ENCODE measurements at regions not wholly inside any gene's neighbourhood (a gene's known extent, or its start where the extent isn't known, plus 50 kb on each side); places are given as distances from the start of the nearest gene placed in this dataset.

GRCh38 chr7:45343746-45344145 lies 186.2 kb downstream of the RAMP3 start:
- TF ChIP-seq ZNF622 (IDR thresholded peaks at IDR 0.05) (no peak), REST (IDR thresholded peaks at IDR 0.05; ENCODE audit: low read depth, low read length) (no peak), CTCF (IDR thresholded peaks at IDR 0.05 in 2 of 3, conservative IDR thresholded peaks at IDR 0.05 in 1 of 3; ENCODE audit: control insufficient read depth in 2 of 3, extremely low read depth in 1 of 3, insufficient read depth in 1 of 3, low read depth in 3 of 3, low read length in 3 of 3) (no peak), EZH2 (IDR thresholded peaks at IDR 0.05; ENCODE audit: borderline replicate concordance, control insufficient read depth, low read depth, low read length) (no peak), POLR2A (IDR thresholded peaks at IDR 0.05; ENCODE audit: low read depth, low read length) (no peak), ZSCAN29 (IDR thresholded peaks at IDR 0.05) (no peak), BHLHE40 (IDR thresholded peaks at IDR 0.05; ENCODE audit: borderline replicate concordance in 1 of 2, low read depth in 2 of 2, low read length in 1 of 2) (no peak)

Measured in GM12878 (cell line).